ENCODE measurements at regions not wholly inside any gene's neighbourhood (a gene's known extent, or its start where the extent isn't known, plus 50 kb on each side); places are given as distances from the start of the nearest gene placed in this dataset.
"Not testable (repeated sequence)": the region's sequence is repeated elsewhere in the genome, so short reads cannot be mapped to it uniquely, and the experiment has no call there.

DNA sequence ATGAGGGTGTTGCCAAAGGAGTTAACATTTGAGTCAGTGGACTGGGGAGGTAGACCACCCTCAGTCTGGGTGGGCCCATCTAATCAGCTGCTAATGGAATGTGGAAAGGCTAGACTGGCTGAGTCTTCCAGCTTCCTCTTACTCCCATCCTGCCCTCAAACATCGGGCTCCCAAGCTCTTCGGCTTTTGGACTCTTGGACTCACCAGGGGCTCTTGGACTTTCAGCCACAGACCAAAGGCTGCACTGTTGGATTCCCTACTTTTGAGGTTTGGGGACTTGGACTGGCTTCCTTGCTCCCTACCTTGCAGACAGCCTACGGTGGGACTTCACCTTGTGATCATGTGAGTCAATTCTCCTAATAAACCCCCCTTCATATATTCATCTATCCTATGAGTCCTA is 276.6 kb upstream of the DIO3 start:
- no peaks in the 10 kb centered on the region for H3K4me1 Mint-ChIP-seq
- no peak overlapping the region for H3K4me3 Mint-ChIP-seq
- CTCF ChIA-PET, result no interaction called here
- no peaks in the 10 kb centered on the region for H3K36me3 Mint-ChIP-seq (ENCODE audit: low read depth)
- no peaks in the 10 kb centered on the region for H3K9me3 Mint-ChIP-seq
- no peak overlapping the region for H3K27ac Mint-ChIP-seq
- H3K27me3 Mint-ChIP-seq, result peaks cover 26% of the 10 kb centered on the region
- POLR2A ChIA-PET, result interaction anchor here (0.7 kb wide), 1 partner anchor 94 kb away, joined by 4 read pairs; no protein-coding TSS in a partner anchor
- no peak for DNase-seq

DNA sequence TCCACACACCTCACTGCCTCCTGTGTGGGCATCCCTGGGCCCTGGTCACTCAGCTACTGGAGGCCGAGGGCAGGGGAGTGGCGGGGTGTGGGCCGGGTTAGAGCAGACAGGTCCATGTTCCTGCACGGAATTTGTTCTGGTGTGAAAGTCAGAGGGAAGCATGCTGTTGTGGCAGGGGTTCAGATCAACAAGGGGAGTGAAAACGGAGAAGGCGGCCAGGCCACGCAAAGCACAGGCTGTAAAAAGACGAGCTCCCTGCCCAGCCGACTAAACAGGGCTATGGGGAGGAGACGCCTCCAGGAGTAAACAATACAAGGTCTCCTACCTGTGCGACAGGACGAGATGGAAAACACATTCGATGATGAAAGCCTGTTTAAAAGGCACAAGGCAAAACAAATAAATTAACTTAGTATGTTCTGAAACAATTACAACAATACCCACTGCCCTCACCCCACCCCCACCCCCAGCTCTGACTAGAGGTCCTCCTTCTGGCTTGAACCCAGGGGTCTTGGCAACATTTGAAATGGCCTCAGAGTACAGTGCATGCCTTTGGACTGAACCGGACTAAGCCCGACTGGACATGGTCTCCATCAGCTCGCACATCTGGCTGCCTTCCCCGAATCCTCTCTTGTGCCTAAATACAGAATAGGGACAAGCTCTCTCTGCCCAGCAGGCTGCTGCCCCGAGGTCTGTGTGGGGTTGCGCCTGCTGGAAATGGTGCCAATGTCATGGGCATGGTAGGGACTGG is 274.9 kb upstream of the DIO3 start:
- ChIA-PET CTCF (no interaction called here), POLR2A (no interaction called here)
- H3K27ac Mint-ChIP-seq, result no peak overlapping the region
- H3K27me3 Mint-ChIP-seq, result peaks cover 20% of the 10 kb centered on the region
- no peaks in the 10 kb centered on the region for H3K4me1 Mint-ChIP-seq
- H3K9me3 Mint-ChIP-seq, result no peaks in the 10 kb centered on the region
- H3K4me3 Mint-ChIP-seq, result no peak overlapping the region
- no peak for DNase-seq
- no peaks in the 10 kb centered on the region for H3K36me3 Mint-ChIP-seq (ENCODE audit: low read depth)

DNA sequence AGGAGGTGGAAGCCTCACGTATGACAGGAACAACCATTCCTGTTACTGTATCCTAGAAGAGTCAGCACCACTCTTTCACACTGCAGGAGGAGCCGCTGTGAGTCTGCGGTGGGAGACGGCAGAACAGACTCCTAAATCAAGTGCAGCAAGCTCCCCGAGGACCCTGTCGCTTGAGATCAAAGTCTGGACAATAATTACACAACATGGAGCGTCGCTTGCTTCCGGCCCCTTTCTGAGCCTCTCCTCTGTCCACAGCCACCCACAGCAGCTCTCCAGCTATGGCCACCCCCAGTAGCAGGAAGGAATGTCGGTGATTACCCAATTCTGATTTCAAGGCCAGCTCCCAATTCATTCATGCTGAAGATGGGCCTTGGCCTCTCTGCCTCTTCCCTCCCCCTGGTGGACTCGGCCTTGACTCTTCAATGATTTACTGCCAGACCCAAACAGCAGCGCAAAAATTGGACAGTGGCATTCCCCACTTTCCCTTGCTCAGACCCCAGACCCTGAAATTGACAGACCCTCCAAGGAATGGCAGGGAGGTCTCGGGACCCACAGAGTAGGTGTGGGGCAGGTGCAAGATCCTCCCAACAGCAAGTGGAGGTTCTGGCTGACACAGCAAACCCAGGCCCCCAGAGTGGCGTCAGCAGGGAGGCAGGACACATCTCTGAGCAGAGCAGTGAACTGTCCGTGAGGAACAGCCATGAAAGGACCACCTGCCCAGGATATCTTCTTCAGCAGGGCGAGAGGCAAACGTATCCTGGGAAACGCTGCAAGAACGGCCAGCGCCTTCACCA is 272.7 kb upstream of the DIO3 start:
- CTCF ChIA-PET, result interaction anchor here (1.8 kb wide), 1 partner anchor 11 kb away, joined by 4 read pairs; no protein-coding TSS in a partner anchor
- no peak overlapping the region for H3K27ac Mint-ChIP-seq
- H3K27me3 Mint-ChIP-seq, result peaks cover 8% of the 10 kb centered on the region
- no peaks in the 10 kb centered on the region for H3K4me1 Mint-ChIP-seq
- DNase-seq, result no peak
- H3K4me3 Mint-ChIP-seq, result no peak overlapping the region
- H3K9me3 Mint-ChIP-seq, result no peaks in the 10 kb centered on the region
- no peaks in the 10 kb centered on the region for H3K36me3 Mint-ChIP-seq (ENCODE audit: low read depth)
- POLR2A ChIA-PET, result no interaction called here

GRCh38 chr14:101289230-101289690 is 272.0 kb upstream of the DIO3 start:
- Mint-ChIP-seq H3K27ac (no peak overlapping the region), H3K27me3 (peaks cover 8% of the 10 kb centered on the region), H3K9me3 (no peaks in the 10 kb centered on the region), H3K4me1 (no peaks in the 10 kb centered on the region), H3K4me3 (no peak overlapping the region), H3K36me3 (ENCODE audit: low read depth) (no peaks in the 10 kb centered on the region)
- ChIA-PET CTCF (no interaction called here), POLR2A (no interaction called here)
- no peak for DNase-seq

GRCh38 chr14:101289911-101290310 is 271.4 kb upstream of the DIO3 start:
- ChIA-PET CTCF (no interaction called here), POLR2A (no interaction called here)
- peaks cover 8% of the 10 kb centered on the region for H3K27me3 Mint-ChIP-seq
- no peak for DNase-seq
- H3K4me1 Mint-ChIP-seq, result no peaks in the 10 kb centered on the region
- no peaks in the 10 kb centered on the region for H3K9me3 Mint-ChIP-seq
- H3K27ac Mint-ChIP-seq, result no peak overlapping the region
- H3K36me3 Mint-ChIP-seq (ENCODE audit: low read depth), result no peaks in the 10 kb centered on the region
- no peak overlapping the region for H3K4me3 Mint-ChIP-seq

DNA sequence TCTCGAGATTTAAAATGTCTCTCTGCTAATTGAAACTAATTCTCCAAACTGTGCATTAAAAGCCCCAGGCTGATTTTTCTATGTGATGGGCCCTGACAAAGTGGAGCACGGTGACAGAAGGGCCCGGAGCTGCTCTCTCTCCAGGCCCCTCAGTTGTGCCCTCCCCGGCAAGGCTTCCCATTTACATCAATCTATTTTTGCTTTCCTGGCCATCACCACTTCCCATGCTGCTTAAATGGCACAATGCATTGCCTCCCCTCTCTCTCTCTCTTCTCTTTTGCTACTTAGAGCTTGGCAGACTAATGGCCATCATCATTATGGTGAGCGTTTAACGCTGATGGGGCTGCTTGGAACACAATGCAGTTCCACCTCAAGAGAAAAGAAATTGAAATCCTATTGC is 270.7 kb upstream of the DIO3 start:
- no peak overlapping the region for H3K27ac Mint-ChIP-seq
- H3K27me3 Mint-ChIP-seq, result peaks cover 6% of the 10 kb centered on the region
- H3K36me3 Mint-ChIP-seq (ENCODE audit: low read depth), result no peaks in the 10 kb centered on the region
- H3K4me1 Mint-ChIP-seq, result no peaks in the 10 kb centered on the region
- CTCF ChIA-PET, result no interaction called here
- POLR2A ChIA-PET, result no interaction called here
- no peak overlapping the region for H3K4me3 Mint-ChIP-seq
- no peak for DNase-seq
- no peaks in the 10 kb centered on the region for H3K9me3 Mint-ChIP-seq

GRCh38 chr14:101291390-101291789 is 269.9 kb upstream of the DIO3 start:
- ChIA-PET CTCF (no interaction called here), POLR2A (no interaction called here)
- no peak for DNase-seq
- Mint-ChIP-seq H3K4me1 (no peaks in the 10 kb centered on the region), H3K4me3 (no peak overlapping the region), H3K9me3 (peaks cover 5% of the 10 kb centered on the region), H3K27me3 (peaks cover 4% of the 10 kb centered on the region), H3K27ac (no peak overlapping the region), H3K36me3 (ENCODE audit: low read depth) (no peaks in the 10 kb centered on the region)

GRCh38 chr14:101292448-101292847 is 268.8 kb upstream of the DIO3 start:
- H3K9me3 Mint-ChIP-seq, result peaks cover 7% of the 10 kb centered on the region
- H3K36me3 Mint-ChIP-seq (ENCODE audit: low read depth), result no peaks in the 10 kb centered on the region
- no peak overlapping the region for H3K4me3 Mint-ChIP-seq
- ChIA-PET POLR2A (no interaction called here), CTCF (no interaction called here)
- H3K27ac Mint-ChIP-seq, result no peak overlapping the region
- no peak for DNase-seq
- no peaks in the 10 kb centered on the region for H3K4me1 Mint-ChIP-seq
- H3K27me3 Mint-ChIP-seq, result peaks cover 6% of the 10 kb centered on the region

GRCh38 chr14:101293605-101294004 is 267.7 kb upstream of the DIO3 start:
- no peaks in the 10 kb centered on the region for H3K4me1 Mint-ChIP-seq
- no peak for DNase-seq
- peaks cover 7% of the 10 kb centered on the region for H3K9me3 Mint-ChIP-seq
- ChIA-PET POLR2A (no interaction called here), CTCF (interaction anchor here (1.2 kb wide), 1 partner anchor 698 kb away, joined by 3 read pairs; no protein-coding TSS in a partner anchor)
- no peak overlapping the region for H3K27ac Mint-ChIP-seq
- H3K36me3 Mint-ChIP-seq (ENCODE audit: low read depth), result no peaks in the 10 kb centered on the region
- H3K4me3 Mint-ChIP-seq, result no peak overlapping the region
- peaks cover 6% of the 10 kb centered on the region for H3K27me3 Mint-ChIP-seq

GRCh38 chr14:101294136-101294535 is 267.2 kb upstream of the DIO3 start:
- ChIA-PET POLR2A (no interaction called here), CTCF (interaction anchor here (1.2 kb wide), 1 partner anchor 698 kb away, joined by 3 read pairs; no protein-coding TSS in a partner anchor)
- no peak for DNase-seq
- H3K36me3 Mint-ChIP-seq (ENCODE audit: low read depth), result no peaks in the 10 kb centered on the region
- H3K9me3 Mint-ChIP-seq, result peaks cover 7% of the 10 kb centered on the region
- H3K4me3 Mint-ChIP-seq, result no peak overlapping the region
- peaks cover 6% of the 10 kb centered on the region for H3K27me3 Mint-ChIP-seq
- H3K4me1 Mint-ChIP-seq, result no peaks in the 10 kb centered on the region
- no peak overlapping the region for H3K27ac Mint-ChIP-seq

DNA sequence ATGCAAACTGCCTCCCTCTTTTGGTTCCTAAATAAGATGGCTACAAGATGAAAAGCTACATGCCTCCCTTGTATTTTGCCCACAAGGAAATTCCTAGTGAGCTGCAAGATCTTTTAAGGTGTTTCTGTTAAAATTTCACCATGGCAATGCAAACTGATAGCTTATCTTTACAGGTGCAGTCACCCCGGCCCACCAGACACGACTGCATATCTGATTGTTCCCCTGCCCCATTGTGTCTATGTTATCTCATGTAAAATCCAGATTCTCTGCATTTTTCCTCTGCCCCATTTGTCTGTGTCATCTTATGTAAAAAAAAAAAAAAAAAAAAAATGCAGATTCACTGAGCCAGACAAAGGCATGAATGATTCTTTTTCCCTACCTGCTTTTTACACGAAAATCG is 261.5 kb upstream of the DIO3 start:
- H3K9me3 Mint-ChIP-seq; DNase-seq; H3K36me3 Mint-ChIP-seq (ENCODE audit: low read depth); H3K4me1 Mint-ChIP-seq; POLR2A ChIA-PET; H3K27ac Mint-ChIP-seq; H3K4me3 Mint-ChIP-seq: not testable (repeated sequence)
- CTCF ChIA-PET, result interaction anchor here (1.4 kb wide), 1 partner anchor 12 kb away, joined by 4 read pairs; no protein-coding TSS in a partner anchor
- peaks cover 24% of the 10 kb centered on the region for H3K27me3 Mint-ChIP-seq

DNA sequence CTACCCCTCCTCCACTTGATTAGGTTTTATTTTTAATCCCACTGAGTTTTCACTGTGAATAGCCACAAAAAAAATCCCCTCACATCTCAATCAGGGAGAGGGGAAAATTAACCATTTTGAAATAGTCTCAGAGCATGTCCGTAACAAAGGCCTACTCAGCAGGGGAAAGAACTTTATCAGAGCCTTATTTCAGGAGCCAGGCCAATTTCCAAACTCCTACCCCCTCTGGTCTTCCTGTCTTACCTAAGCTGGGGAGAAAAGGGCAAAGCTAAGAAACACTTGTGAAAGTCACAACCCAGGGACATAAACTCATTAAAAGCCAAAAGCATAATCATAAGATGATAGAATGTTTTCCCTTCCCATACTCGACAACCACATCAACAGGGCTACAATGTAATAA is 260.3 kb upstream of the DIO3 start:
- DNase-seq, result no peak
- Mint-ChIP-seq H3K4me1 (no peaks in the 10 kb centered on the region), H3K27me3 (peaks cover 24% of the 10 kb centered on the region), H3K4me3 (no peak overlapping the region), H3K9me3 (peaks cover 5% of the 10 kb centered on the region), H3K36me3 (ENCODE audit: low read depth) (no peaks in the 10 kb centered on the region), H3K27ac (no peak overlapping the region)
- ChIA-PET POLR2A (no interaction called here), CTCF (no interaction called here)

GRCh38 chr14:101307162-101307561 is 254.1 kb upstream of the DIO3 start:
- H3K4me3 Mint-ChIP-seq; H3K4me1 Mint-ChIP-seq; DNase-seq; POLR2A ChIA-PET; H3K27ac Mint-ChIP-seq; CTCF ChIA-PET; H3K27me3 Mint-ChIP-seq; H3K9me3 Mint-ChIP-seq; H3K36me3 Mint-ChIP-seq (ENCODE audit: low read depth): not testable (repeated sequence)

All from activated CD4-positive, alpha-beta T cell treated with anti-CD3 and anti-CD28 coated beads, Interleukin-2, amount 10 ng/mL, durations not matched to agents 7 days and 5 days (primary cell).